Body of pancreas (tissue), 4 donors: ENCODE measurements at regions not wholly inside any gene's neighbourhood (a gene's known extent, or its start where the extent isn't known, plus 50 kb on each side); places are given as distances from the start of the nearest gene placed in this dataset.

Source experiments
- ATAC-seq: fragments of 150-250 bp; one replicate; pipeline ENCODE4 v1.9.1; 2016
- DNase-seq, 4 donors: peaks; one replicate each; pipeline ENCODE4 v3.0.0-alpha.2; 2019
- H3K27ac ChIP-seq, 4 donors: fragments of 200-600 bp; sonication (generic); 1 replicate in 3 of 4; 2 replicates in 1 of 4; pipeline versions ENCODE4 v1.5.1 to v1.6.1; 2016 to 2019; ENCODE audit warnings: mild to moderate bottlenecking in 1 of 4, mixed read lengths in 1 of 4, moderate library complexity in 1 of 4
- H3K27me3 ChIP-seq, 2 donors: fragments of 200-600 bp; sonication (generic); one replicate each; pipeline ENCODE4 v1.6.0; 2016; ENCODE audit warnings: mild to moderate bottlenecking in 1 of 2
- H3K36me3 ChIP-seq, 2 donors: fragments of 200-600 bp; sonication (generic); replicated peaks in 1 of 2; 2 replicates each; pipeline ENCODE4 v1.5.1; 2016; ENCODE audit warnings: low read depth in 2 of 2; ENCODE audit not compliant: insufficient read depth in 1 of 2
- H3K4me1 ChIP-seq: fragments of 200-600 bp; sonication (generic); one replicate; pipeline ENCODE4 v1.6.0; 2016
- H3K4me3 ChIP-seq, 2 donors: fragments of 200-600 bp; sonication (generic); 1 replicate in 1 of 2; 2 replicates in 1 of 2; pipeline ENCODE4 v1.5.1; 2016 to 2019
- H3K9me3 ChIP-seq, 3 donors: fragments of 200-600 bp; sonication (generic); 1 replicate in 2 of 3; 2 replicates in 1 of 3; pipeline ENCODE4 v1.5.1; 2016
- POLR2A ChIP-seq, 3 donors: fragments of 450-650 bp; IDR thresholded peaks; one replicate each; pipeline ENCODE4 v1.6.1; 2016; ENCODE audit warnings: antibody characterized with exemption in 3 of 3, mild to moderate bottlenecking in 2 of 3
- WGBS, 2 donors: methylation state at CpG; one replicate each; pipeline ENCODE4 v1.1.5; 2017; 5-methylcytosine and 5-hydroxymethylcytosine counted together
- intact Hi-C: fragments of 100-400 bp; cut with DNase I; formaldehyde crosslinking; loops from one replicate; pipeline ENCODE4 v1.15.1; 2023
- TF ChIP-seq, protein P1 (sequence below), 7 experiments: fragments of 450-650 bp in 4 of 7; fragments of 200-600 bp in 3 of 7; sonication (generic) in 3 of 7; IDR thresholded peaks; one replicate each; pipeline ENCODE4 v1.5.1; 2016 to 2019; ENCODE audit warnings: antibody characterized with exemption in 7 of 7

DNA sequence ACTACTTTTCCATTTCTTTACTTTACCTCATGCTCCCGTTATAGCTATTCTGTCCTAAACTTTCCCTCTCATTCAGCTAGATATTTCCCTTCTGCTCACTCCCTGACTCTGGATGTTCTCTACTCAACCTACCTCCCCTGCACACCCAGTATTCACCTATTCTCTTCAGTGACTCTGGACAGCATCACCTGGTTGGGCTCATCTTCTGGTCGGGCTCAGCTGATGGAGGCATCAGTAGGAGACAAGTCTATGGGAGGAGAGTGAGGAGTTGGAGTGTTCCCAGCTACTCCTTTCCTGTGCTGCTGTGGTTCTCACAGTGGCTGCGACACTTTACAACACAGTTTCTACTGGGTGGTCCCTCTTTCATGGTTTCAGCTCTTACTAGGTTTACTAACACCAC lies 493.9 kb downstream of the DMAC1 start:
- Histone ChIP-seq H3K27me3 (no peaks in the 10 kb centered on the region), H3K4me1 (no peaks in the 10 kb centered on the region), H3K9me3 (peaks cover 0 to 13% (median 0%) of the 10 kb centered on the region in 3 donors), H3K27ac (no peak overlapping the region), H3K36me3 (no peaks in the 10 kb centered on the region), H3K4me3 (no peak overlapping the region)
- DNase-seq (no peak), ATAC-seq (no peak)
- TF ChIP-seq POLR2A (IDR thresholded peaks at IDR 0.05), result no peak
- TF ChIP-seq, protein P1, sequence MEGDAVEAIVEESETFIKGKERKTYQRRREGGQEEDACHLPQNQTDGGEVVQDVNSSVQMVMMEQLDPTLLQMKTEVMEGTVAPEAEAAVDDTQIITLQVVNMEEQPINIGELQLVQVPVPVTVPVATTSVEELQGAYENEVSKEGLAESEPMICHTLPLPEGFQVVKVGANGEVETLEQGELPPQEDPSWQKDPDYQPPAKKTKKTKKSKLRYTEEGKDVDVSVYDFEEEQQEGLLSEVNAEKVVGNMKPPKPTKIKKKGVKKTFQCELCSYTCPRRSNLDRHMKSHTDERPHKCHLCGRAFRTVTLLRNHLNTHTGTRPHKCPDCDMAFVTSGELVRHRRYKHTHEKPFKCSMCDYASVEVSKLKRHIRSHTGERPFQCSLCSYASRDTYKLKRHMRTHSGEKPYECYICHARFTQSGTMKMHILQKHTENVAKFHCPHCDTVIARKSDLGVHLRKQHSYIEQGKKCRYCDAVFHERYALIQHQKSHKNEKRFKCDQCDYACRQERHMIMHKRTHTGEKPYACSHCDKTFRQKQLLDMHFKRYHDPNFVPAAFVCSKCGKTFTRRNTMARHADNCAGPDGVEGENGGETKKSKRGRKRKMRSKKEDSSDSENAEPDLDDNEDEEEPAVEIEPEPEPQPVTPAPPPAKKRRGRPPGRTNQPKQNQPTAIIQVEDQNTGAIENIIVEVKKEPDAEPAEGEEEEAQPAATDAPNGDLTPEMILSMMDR (IDR thresholded peaks at IDR 0.05), result no peak
- WGBS, 2 donors, result 87 to 88% methylated on average over 3 of the region's 3 CpGs
- intact Hi-C loops, result no loop called here

DNA sequence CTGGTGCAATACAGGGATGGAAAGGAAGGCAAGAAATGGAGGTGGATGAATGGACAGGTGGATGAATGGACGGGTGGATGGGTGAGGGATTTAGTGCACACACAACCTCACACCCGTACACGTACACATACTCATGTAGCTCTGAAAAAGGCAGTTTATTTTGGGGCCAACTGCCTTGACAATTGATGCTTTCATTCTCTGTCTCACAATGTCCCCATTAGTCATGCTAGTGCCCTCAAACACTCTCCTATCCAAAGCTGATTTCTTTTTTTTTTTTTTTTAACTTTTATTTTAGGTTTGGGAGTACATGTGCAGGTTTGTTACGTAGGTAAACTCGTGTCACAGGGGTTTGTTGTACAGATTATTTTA lies 495.0 kb downstream of the DMAC1 start:
- no peaks in the 10 kb centered on the region for H3K27me3 ChIP-seq
- no peak for ATAC-seq
- no peak for DNase-seq
- intact Hi-C loops, result no loop called here
- no peak overlapping the region for H3K27ac ChIP-seq
- 60 to 67% methylated on average over 5 of the region's 5 CpGs for WGBS, 2 donors
- no peaks in the 10 kb centered on the region for H3K4me1 ChIP-seq
- H3K9me3 ChIP-seq, result peaks cover 0 to 12% (median 0%) of the 10 kb centered on the region in 3 donors
- no peaks in the 10 kb centered on the region for H3K36me3 ChIP-seq
- no peak overlapping the region for H3K4me3 ChIP-seq
- TF ChIP-seq POLR2A (IDR thresholded peaks at IDR 0.05), result no peak
- TF ChIP-seq, protein P1 (IDR thresholded peaks at IDR 0.05), result no peak

DNA sequence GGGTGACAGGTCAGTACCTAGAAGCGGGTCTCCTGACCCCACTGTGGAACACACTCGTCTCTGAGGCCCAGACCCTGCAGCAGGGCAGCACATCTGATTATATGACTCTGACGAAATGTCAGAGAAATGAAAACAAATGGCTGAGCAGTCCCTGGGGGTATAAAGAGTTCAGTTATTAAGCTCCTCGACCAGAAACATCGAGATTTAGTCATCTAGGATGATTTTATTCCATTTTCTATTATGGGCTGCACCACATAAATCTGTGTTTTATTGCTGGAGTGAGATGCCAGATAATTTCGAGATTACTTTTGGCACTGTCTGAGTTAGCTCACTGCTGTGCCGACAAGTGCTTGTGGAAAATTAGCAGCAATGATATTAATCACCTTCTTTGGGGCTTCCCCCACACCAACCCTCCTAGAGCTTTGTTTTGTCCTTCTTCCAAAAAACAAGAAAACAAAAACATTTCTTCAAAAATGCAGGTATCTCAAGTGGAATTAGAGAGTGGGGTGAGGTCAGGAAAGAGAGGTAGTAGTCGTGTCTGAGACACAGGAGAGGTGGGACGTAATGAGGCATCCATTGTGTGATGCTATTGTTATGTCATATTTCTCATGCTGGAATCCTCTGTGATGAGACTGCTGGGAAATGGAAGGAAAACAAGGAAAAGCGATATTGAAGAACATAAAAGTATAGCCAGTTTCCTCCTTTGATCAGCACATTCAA lies 495.5 kb downstream of the DMAC1 start:
- intact Hi-C loops, result no loop called here
- Histone ChIP-seq H3K27ac (no peak overlapping the region), H3K9me3 (peaks cover 0 to 6% (median 0%) of the 10 kb centered on the region in 3 donors), H3K27me3 (no peaks in the 10 kb centered on the region), H3K4me3 (no peak overlapping the region), H3K36me3 (no peaks in the 10 kb centered on the region), H3K4me1 (no peaks in the 10 kb centered on the region)
- no peak for DNase-seq
- 56 to 69% methylated on average over 10 of the region's 10 CpGs for WGBS, 2 donors
- ATAC-seq, result no peak
- TF ChIP-seq, protein P1 (IDR thresholded peaks at IDR 0.05), result no peak
- TF ChIP-seq POLR2A (IDR thresholded peaks at IDR 0.05), result no peak

- 65% methylated on average over 3 of the region's 3 CpGs for WGBS, 2 donors
- Histone ChIP-seq H3K36me3 (no peaks in the 10 kb centered on the region), H3K27me3 (no peaks in the 10 kb centered on the region), H3K4me1 (no peaks in the 10 kb centered on the region), H3K4me3 (no peak overlapping the region), H3K27ac (no peak overlapping the region), H3K9me3 (no peaks in the 10 kb centered on the region)
- intact Hi-C loops, result no loop called here
- TF ChIP-seq POLR2A (IDR thresholded peaks at IDR 0.05), result no peak
- TF ChIP-seq, protein P1 (IDR thresholded peaks at IDR 0.05), result no peak
- no peak for DNase-seq
- ATAC-seq, result no peak
Measured at GRCh38 chr9:7300484-7300883, 499.1 kb downstream of the DMAC1 start.

- DNase-seq (no peak), ATAC-seq (no peak)
- 54 to 68% methylated on average over 3 of the region's 3 CpGs for WGBS, 2 donors
- no peak for TF ChIP-seq POLR2A (IDR thresholded peaks at IDR 0.05)
- TF ChIP-seq, protein P1 (IDR thresholded peaks at IDR 0.05), result no peak
- Histone ChIP-seq H3K4me1 (no peaks in the 10 kb centered on the region), H3K9me3 (no peaks in the 10 kb centered on the region), H3K4me3 (no peak overlapping the region), H3K27me3 (no peaks in the 10 kb centered on the region), H3K36me3 (no peaks in the 10 kb centered on the region), H3K27ac (no peak overlapping the region)
- intact Hi-C loops, result no loop called here
Measured at GRCh38 chr9:7298123-7298522, 501.5 kb downstream of the DMAC1 start.
